Coronary artery (tissue), 2 donors: ENCODE measurements at regions not wholly inside any gene's neighbourhood (a gene's known extent, or its start where the extent isn't known, plus 50 kb on each side); places are given as distances from the start of the nearest gene placed in this dataset.
A peak's percentile ranks its signal among the peaks of the same experiment; 100 is the strongest.

ENCODE experiments used
- DNase-seq: peaks from one replicate; pipeline ENCODE4 v3.0.0-alpha.2; 2017; ENCODE audit warnings: low spot score
- H3K27ac ChIP-seq, 2 donors: fragments of 200-600 bp; sonication (generic); one replicate each; pipeline ENCODE4 v1.5.1; 2016 to 2019
- H3K4me3 ChIP-seq: fragments of 200-600 bp; sonication (generic); 2 replicates; pipeline ENCODE4 v1.5.1; 2016; ENCODE audit warnings: mild to moderate bottlenecking, moderate library complexity
- CTCF ChIP-seq: fragments of 200-600 bp; sonication (generic); IDR thresholded peaks from one replicate; pipeline ENCODE4 v1.5.1; 2019; ENCODE audit warnings: antibody characterized with exemption

DNA sequence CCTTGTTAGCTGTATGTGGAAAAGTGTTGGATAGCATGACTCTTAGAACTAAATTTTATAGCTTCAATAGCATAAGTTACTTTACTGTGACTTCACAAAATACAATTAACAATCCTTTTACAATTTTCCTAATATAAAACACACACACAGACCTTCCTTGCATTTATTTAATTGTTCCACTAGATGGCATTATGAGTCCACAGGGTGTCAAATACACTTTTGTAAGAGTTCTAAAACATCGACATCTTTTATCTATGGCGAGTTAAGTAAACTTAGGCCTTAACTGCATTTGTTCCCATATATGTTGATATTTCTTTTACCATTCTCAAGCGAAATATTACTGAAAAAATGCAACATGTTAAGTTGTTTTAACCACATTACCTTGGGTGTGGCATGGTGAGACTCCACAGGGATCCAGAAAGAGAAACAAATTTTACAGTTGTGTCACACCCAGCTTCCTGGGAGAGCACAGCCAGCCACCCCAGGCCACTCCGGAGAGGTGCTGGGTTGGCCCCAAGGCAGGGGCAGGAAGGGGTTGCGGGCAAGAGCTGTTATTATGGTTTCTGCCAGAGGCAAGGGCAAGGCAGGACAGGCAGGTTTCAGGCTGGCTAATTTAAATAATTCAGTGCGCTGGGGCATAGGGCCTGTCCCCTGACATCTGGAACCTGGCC lies 312.4 kb upstream of the MC4R start:
- no peak overlapping the region for H3K4me3 ChIP-seq
- DNase-seq = no peak
- H3K27ac ChIP-seq = no peak overlapping the region
- TF ChIP-seq CTCF = peak; percentile 29

- no peak for TF ChIP-seq CTCF
- DNase-seq = no peak
- H3K27ac ChIP-seq = no peak overlapping the region
- no peak overlapping the region for H3K4me3 ChIP-seq
Observed at GRCh38 chr18:60686142-60686541, 313.6 kb upstream of the MC4R start.

DNA sequence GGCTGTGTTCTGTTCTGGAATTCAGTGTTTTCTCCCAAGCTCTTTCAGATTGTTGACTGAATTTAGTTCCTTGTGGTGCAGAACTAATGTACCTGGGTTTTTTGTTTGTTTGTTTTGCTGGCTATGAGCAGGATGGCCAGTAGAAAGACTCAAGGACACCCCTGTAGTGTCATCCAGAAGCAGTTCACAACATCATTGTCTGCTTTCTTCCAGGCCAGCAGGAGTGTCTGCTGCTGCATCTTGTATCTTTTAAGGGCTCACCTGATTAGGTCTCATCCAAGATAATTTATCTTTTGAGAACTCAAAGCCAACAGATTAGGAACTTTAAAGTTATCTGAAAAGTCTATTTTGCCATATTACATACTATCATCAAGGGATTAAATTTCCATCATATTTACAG lies 318.5 kb upstream of the MC4R start:
- TF ChIP-seq CTCF = no peak
- Histone ChIP-seq H3K27ac (no peak overlapping the region), H3K4me3 (no peak overlapping the region)
- DNase-seq = no peak

- no peak for DNase-seq
- Histone ChIP-seq H3K4me3 (no peak overlapping the region), H3K27ac (no peak overlapping the region)
- no peak for TF ChIP-seq CTCF
Observed at GRCh38 chr18:60693426-60693825, 320.9 kb upstream of the MC4R start.

DNA sequence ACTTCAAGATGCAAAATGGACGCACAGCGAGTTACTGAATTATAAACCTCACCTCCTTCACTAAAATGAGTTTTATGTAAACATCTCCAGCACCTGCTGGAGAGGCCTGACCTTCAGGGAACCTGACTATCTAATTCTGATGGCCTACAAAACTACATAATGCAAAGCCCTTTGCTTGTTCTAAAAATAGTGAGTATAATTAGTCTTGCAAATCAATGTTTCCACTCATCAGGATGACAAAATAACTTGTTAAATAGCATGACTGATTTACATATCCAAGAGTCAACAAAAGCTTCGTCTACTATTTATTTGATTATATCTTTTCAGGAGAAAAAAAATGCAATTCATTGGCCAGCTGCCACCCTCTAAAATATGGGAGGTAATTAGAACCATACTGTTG lies 326.3 kb upstream of the MC4R start:
- Histone ChIP-seq H3K4me3 (no peak overlapping the region), H3K27ac (no peak overlapping the region)
- no peak for DNase-seq
- no peak for TF ChIP-seq CTCF

DNA sequence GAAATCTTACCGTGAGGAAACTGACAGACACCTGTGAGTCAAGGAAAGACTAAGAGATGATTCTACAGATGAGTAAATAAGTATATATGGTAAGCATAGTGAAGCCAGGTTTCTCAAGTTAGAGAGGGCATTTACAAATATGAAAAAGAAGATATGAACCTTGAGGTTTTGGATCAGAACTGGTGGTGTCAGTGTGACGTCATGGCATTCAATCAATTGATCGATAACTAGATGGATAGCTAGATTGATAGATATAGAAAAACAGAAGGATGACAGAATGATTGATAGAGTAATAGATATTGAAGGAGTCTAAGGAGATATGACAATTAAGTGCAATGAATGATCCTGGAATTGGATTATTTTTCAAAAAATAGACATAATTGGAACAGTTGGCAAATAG lies 350.2 kb upstream of the MC4R start:
- no peak for TF ChIP-seq CTCF
- Histone ChIP-seq H3K27ac (no peak overlapping the region), H3K4me3 (no peak overlapping the region)
- DNase-seq = no peak

DNA sequence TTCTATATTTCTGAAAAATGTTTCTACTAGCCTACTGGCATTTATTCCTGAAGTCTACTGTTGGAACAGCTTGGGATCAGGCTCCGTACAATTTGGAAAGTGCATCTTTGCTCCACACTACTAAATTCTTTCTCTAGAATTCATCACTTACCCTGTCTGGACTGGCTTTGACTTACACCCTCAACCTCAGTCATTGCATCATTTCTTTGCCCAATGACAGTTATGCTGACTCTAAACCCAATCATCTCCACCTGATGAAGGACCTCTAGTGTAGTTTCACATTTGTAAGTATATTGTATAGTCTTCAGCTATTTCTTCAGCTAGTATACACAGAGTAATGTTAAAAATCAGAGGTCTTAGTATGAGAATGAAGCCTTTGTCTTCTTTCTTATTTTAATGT lies 359.6 kb upstream of the MC4R start:
- Histone ChIP-seq H3K4me3 (no peak overlapping the region), H3K27ac (no peak overlapping the region)
- TF ChIP-seq CTCF = no peak
- no peak for DNase-seq
